Astrocyte of the spinal cord (primary cell): ENCODE measurements at regions not wholly inside any gene's neighbourhood (a gene's known extent, or its start where the extent isn't known, plus 50 kb on each side); places are given as distances from the start of the nearest gene placed in this dataset.

Experiments
- DNase-seq: peaks from one replicate; pipeline ENCODE4 v3.0.0; 2011; ENCODE audit warnings: low read depth, low spot score
- H3K4me3 ChIP-seq: 2 replicates; pipeline ENCODE4 v1.5.1; 2011; ENCODE audit warnings: low read depth, mild to moderate bottlenecking, low read length, moderate library complexity
- in situ Hi-C: cut with HindIII; loops from 2 replicates; pipeline ENCODE4 v1.10.0; 2017; ENCODE audit warnings: low sequenced_read_pairs
- TF ChIP-seq, protein P1 (sequence below): IDR thresholded peaks from 2 replicates; pipeline ENCODE4 v1.5.1; 2012; ENCODE audit warnings: low read depth, mild to moderate bottlenecking, low read length, inconsistent platforms

DNA sequence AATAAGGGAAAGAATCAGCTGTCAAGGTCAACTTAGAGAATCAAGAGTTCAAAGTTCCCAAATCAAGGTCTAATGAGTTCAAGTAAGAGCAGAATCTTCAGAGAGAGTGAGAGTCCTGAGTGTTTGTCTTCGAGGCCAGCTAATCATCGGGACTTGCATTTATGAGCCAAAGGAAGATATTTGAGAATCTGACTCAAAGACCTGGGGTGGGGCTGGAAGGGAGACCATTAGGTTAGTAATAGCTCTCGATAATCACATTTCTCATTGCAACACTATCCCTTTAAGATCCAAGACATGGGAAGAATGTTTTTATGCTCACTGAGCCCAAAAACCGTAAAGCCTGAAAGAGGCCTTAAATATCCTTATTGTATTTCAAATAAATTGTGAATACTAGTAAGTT, 72.0 kb upstream of the FSHR start:
- no peak overlapping the region for H3K4me3 ChIP-seq
- in situ Hi-C loops, result no loop called here
- no peak for DNase-seq
- TF ChIP-seq, protein P1, sequence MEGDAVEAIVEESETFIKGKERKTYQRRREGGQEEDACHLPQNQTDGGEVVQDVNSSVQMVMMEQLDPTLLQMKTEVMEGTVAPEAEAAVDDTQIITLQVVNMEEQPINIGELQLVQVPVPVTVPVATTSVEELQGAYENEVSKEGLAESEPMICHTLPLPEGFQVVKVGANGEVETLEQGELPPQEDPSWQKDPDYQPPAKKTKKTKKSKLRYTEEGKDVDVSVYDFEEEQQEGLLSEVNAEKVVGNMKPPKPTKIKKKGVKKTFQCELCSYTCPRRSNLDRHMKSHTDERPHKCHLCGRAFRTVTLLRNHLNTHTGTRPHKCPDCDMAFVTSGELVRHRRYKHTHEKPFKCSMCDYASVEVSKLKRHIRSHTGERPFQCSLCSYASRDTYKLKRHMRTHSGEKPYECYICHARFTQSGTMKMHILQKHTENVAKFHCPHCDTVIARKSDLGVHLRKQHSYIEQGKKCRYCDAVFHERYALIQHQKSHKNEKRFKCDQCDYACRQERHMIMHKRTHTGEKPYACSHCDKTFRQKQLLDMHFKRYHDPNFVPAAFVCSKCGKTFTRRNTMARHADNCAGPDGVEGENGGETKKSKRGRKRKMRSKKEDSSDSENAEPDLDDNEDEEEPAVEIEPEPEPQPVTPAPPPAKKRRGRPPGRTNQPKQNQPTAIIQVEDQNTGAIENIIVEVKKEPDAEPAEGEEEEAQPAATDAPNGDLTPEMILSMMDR, result no peak

DNA sequence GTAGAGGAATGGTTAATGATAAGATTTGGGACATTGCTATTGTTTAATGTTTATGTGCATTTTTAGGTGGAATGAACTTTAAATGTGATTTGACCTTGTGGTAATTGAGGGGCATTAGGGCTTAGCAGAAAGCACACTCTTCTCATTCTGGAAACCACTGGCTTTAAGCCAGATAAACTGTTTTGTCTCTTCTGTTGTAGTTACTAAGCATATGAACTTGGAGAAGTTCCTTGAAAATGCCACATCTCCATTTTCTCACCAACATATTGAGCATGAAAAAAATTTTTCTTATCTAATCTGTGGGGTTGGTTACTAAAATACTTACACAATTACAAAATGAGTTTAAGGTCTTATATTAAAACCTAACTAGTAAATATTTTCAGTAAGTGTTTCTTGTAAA, 70.8 kb upstream of the FSHR start:
- H3K4me3 ChIP-seq, result no peak overlapping the region
- TF ChIP-seq, protein P1, result no peak
- in situ Hi-C loops, result no loop called here
- DNase-seq, result peak; percentile 14

DNA sequence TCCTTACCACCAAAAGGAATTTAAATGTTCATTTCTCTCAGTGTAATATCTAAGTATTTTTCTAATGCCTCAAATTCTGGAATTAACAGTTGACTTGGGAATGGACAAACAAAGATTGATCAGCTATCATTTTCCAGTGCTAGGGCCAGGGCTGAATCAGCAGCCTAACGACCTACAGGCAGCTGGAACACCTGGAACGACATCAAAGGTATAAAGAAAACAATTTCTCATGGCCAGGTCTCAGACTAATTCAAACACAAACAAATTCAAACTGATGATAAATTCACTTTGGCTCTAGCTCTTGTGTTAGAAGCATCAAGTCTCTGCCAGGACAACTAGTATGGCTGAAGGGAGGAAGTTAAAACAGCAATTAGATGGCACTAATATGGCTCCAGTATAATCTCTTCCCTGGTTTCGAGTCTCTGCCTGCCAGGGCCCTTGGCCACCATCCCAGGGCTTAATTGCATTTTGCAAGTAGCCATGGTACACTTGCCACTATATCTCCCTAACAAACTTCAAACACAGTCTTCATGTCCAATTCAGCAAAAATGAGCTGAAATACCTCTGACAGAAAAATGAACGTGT, 70.2 kb upstream of the FSHR start:
- in situ Hi-C loops, result no loop called here
- DNase-seq, result no peak
- TF ChIP-seq, protein P1, result no peak
- H3K4me3 ChIP-seq, result no peak overlapping the region

DNA sequence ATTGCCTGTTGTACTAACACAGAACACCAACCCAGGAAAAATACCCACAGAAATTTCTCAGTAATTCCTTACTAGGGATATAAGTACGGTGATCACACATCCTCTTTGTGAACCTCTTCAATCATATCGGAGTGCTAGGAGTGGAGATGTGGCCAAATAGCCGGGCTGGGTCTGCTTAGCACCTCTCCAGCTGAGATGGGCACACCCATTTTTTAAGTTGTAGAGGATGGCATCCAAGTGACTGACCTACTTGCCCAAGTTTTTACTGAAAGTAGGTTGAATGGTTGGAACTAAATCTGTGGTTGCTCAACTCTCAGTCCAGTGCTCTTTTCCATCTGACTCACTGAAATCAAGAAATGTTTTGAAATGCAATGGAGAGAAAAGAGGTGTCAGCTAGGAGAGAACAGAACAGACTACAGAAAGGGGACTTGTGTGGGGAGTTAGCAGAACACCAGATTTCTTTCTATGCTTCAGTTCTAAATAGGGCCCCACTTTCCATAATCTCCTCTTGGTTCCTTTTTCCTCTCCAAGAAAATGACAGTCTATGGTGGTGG, 68.7 kb upstream of the FSHR start:
- no peak for DNase-seq
- TF ChIP-seq, protein P1, result no peak
- in situ Hi-C loops, result no loop called here
- H3K4me3 ChIP-seq, result no peak overlapping the region

DNA sequence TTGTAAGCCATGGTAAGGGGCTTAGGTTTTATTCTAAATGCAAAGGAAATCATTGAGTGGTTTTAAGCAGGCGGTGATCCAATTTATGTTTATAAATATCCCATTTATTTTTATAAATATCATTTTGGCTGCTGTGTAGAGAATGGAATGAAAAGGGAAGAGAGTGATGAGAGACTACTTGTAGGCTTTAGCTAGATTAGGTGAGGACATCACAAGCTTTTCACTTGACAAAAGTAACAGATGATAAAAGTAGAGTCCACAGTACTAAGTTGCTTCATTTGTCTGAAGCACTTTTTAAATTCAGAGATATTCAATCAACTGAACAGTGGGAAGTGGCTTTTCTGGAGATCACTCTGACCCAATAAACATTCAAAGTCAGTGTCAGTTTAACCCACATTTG, 65.4 kb upstream of the FSHR start:
- TF ChIP-seq, protein P1, result no peak
- H3K4me3 ChIP-seq, result no peak overlapping the region
- no peak for DNase-seq
- in situ Hi-C loops, result no loop called here

DNA sequence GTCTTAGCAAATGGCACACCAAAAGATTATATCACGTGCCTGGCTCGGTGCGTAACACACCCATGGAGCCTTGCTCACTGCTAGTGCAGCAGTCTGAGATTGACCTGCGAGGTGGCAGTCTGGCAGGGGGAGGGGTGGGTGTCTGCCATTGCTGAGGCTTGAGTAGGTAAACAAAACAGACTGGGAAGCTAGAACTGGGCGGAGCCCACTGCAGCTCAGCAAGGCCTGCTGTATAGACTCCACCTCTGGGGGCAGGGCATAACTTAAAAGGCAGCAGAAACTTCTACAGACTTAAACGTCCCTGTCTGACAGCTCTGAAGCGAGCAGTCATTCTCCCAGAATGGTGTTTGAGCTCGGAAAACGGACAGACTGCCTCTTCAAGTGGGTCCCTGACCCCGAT, 55.9 kb upstream of the FSHR start:
- no peak for DNase-seq
- TF ChIP-seq, protein P1, result no peak
- in situ Hi-C loops, result no loop called here
- no peak overlapping the region for H3K4me3 ChIP-seq
